Trophoblast cell (in vitro differentiated cells and primary cell): ENCODE measurements at regions not wholly inside any gene's neighbourhood (a gene's known extent, or its start where the extent isn't known, plus 50 kb on each side); places are given as distances from the start of the nearest gene placed in this dataset.
"Not testable (repeated sequence)": the region's sequence is repeated elsewhere in the genome, so short reads cannot be mapped to it uniquely, and the experiment has no call there.

ENCODE experiments used
- DNase-seq, 2 donors: peaks; one replicate each; pipeline ENCODE4 v3.0.0-alpha.2; 2016
- H2AFZ ChIP-seq: 2 replicates; pipeline ENCODE4 v1.6.1; 2013; ENCODE audit warnings: low read length, moderate library complexity, mild to moderate bottlenecking; ENCODE audit not compliant: insufficient read depth, poor library complexity
- H2AK5ac ChIP-seq: 2 replicates; pipeline ENCODE4 v1.6.1; 2013; ENCODE audit warnings: mild to moderate bottlenecking, low read length
- H2BK120ac ChIP-seq: 2 replicates; pipeline ENCODE4 v1.6.1; 2013; ENCODE audit warnings: low read length, mild to moderate bottlenecking, moderate library complexity; ENCODE audit not compliant: insufficient read depth, poor library complexity
- H2BK12ac ChIP-seq: 2 replicates; pipeline ENCODE4 v1.6.1; 2013; ENCODE audit warnings: mild to moderate bottlenecking, low read length, moderate library complexity
- H2BK5ac ChIP-seq: 2 replicates; pipeline ENCODE4 v1.6.1; 2013; ENCODE audit warnings: low read length, low read depth, moderate library complexity, mild to moderate bottlenecking; ENCODE audit not compliant: poor library complexity
- H3K14ac ChIP-seq: 2 replicates; pipeline ENCODE4 v1.6.1; 2013; ENCODE audit warnings: mild to moderate bottlenecking, low read length
- H3K18ac ChIP-seq: 2 replicates; pipeline ENCODE4 v1.6.1; 2013; ENCODE audit warnings: mild to moderate bottlenecking, low read length
- H3K23ac ChIP-seq: 2 replicates; pipeline ENCODE4 v1.6.1; 2013; ENCODE audit warnings: low read length
- H3K27ac ChIP-seq: 2 replicates; pipeline ENCODE4 v1.5.1; 2013; ENCODE audit warnings: low read depth, mild to moderate bottlenecking, inconsistent platforms, low read length, moderate library complexity
- H3K27me3 ChIP-seq: 2 replicates; pipeline ENCODE4 v1.6.1; 2013; ENCODE audit warnings: inconsistent platforms, mild to moderate bottlenecking, low read length, moderate library complexity; ENCODE audit not compliant: insufficient read depth
- H3K36me3 ChIP-seq, 2 experiments: 1 replicate in 1 of 2; 2 replicates in 1 of 2; pipeline ENCODE4 v1.6.1; 2013; ENCODE audit warnings: low read length in 2 of 2, mild to moderate bottlenecking in 2 of 2, moderate library complexity in 1 of 2; ENCODE audit not compliant: insufficient read depth in 2 of 2, control insufficient read depth in 1 of 2
- H3K4ac ChIP-seq: 2 replicates; pipeline ENCODE4 v1.6.1; 2013; ENCODE audit warnings: low read depth, mild to moderate bottlenecking, low read length, moderate library complexity
- H3K4me1 ChIP-seq, 2 experiments: 1 replicate in 1 of 2; 2 replicates in 1 of 2; pipeline ENCODE4 v1.6.1; 2013; ENCODE audit warnings: low read length in 2 of 2, mild to moderate bottlenecking in 2 of 2, moderate library complexity in 1 of 2; ENCODE audit not compliant: insufficient read depth in 2 of 2, control insufficient read depth in 1 of 2
- H3K4me2 ChIP-seq: 2 replicates; pipeline ENCODE4 v1.6.1; 2013; ENCODE audit warnings: inconsistent platforms, mild to moderate bottlenecking, low read length, moderate library complexity
- H3K4me3 ChIP-seq: 2 replicates; pipeline ENCODE4 v1.5.1; 2013; ENCODE audit warnings: mild to moderate bottlenecking, low read depth, low read length, inconsistent platforms
- H3K79me1 ChIP-seq: one replicate; pipeline ENCODE4 v1.6.1; 2013; ENCODE audit warnings: low read length
- H3K79me2 ChIP-seq: 2 replicates; pipeline ENCODE4 v1.6.1; 2013; ENCODE audit warnings: low read length, mild to moderate bottlenecking; ENCODE audit not compliant: control insufficient read depth, insufficient read depth, poor library complexity
- H3K9ac ChIP-seq: 2 replicates; pipeline ENCODE4 v1.6.1; 2013; ENCODE audit warnings: mild to moderate bottlenecking, low read length
- H3K9me3 ChIP-seq: 2 replicates; pipeline ENCODE4 v1.6.1; 2013; ENCODE audit warnings: low read depth, mild to moderate bottlenecking, control low read depth, inconsistent platforms, low read length; ENCODE audit not compliant: insufficient read depth
- H4K12ac ChIP-seq: 2 replicates; pipeline ENCODE4 v1.6.1; 2013; ENCODE audit warnings: low read depth, mild to moderate bottlenecking, low read length, moderate library complexity
- H4K8ac ChIP-seq: 2 replicates; pipeline ENCODE4 v1.6.1; 2013; ENCODE audit warnings: low read depth, mild to moderate bottlenecking, low read length, moderate library complexity
- H4K91ac ChIP-seq: one replicate; pipeline ENCODE4 v1.6.1; 2013; ENCODE audit warnings: low read depth, mild to moderate bottlenecking, low read length, moderate library complexity
- WGBS: extraction: QIAGEN DNeasy Blood & Tissue Kit; methylation state at CpG from one replicate; pipeline ENCODE4 v1.1.7; 2013; ENCODE audit warnings: missing lambda C conversion rate; ENCODE audit not compliant: insufficient read length, insufficient coverage; ENCODE audit errors: extremely low coverage; 5-methylcytosine and 5-hydroxymethylcytosine counted together

DNA sequence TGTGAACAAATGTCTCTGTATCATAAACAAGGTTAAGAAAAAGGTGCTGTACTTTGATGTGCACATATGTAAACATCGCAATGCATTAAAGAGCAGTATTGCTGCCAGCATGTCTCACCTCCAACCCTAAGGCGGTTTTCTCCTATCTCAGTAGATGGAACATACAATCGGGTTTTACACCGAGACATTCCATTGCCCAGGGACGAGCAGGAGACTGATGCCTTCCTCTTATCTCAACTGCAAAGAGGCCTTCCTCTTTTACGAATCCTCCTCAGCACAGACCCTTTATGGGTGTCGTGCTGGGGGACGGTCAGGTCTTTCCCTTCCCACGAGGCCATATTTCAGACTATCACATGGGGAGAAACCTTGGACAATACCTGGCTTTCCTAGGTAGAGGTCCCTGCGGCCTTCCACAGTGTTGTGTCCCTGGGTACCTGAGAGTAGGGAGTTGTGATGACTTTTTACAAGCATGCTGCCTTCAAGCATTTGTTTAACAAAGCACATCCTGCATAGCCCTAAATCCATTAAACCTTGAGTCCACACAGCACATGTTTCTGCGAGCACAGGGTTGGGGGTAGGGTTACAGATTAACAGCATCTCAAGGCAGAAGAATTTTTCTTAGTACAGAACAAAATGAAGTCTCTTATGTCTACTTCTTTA, 1411.2 kb downstream of the EFNA5 start:
- H3K23ac ChIP-seq, H3K4ac ChIP-seq, H3K9ac ChIP-seq, H3K79me2 ChIP-seq, H3K14ac ChIP-seq, H3K4me1 ChIP-seq, H3K9me3 ChIP-seq, H3K4me2 ChIP-seq, H2BK120ac ChIP-seq, H3K27me3 ChIP-seq, H2AFZ ChIP-seq, H3K4me3 ChIP-seq, H3K36me3 ChIP-seq, H2AK5ac ChIP-seq, H2BK5ac ChIP-seq, H3K79me1 ChIP-seq, H3K18ac ChIP-seq, H4K8ac ChIP-seq, H4K12ac ChIP-seq, H2BK12ac ChIP-seq: not testable (repeated sequence)
- no CpG with 5 or more reads among the region's 11 CpGs for WGBS
- DNase-seq = peak in 1 of 2 donors; percentile 31
- Histone ChIP-seq H3K27ac (peak overlapping the region; percentile 76), H4K91ac (peak overlapping the region; percentile 5)

DNA sequence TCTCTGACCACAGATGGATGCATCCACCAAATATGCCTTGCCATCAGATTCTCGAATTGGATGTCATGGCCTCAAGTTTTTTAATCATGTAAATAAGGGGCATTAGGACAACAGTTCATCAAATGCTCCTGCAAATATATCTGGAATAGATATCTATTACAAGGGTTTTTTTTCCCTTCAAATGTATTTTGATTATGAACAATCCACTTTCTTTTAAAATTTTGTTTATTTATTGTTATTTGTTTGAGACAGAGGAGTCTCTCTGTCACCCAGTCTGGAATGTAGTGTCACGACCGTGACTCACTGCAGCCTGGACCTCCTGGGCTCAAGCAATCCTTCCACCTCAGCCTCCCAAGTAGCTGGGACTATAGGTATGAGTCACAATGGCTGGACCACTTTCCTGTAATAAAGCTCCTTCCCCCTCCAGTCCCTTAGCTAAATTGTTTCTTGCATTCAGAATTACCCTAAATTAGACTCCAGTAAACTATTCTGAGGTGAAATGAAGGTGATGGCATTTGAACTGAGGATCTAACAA, 1412.1 kb downstream of the EFNA5 start:
- no peak overlapping the region for H2BK12ac ChIP-seq
- no peaks in the 10 kb centered on the region for H3K27me3 ChIP-seq
- no peak overlapping the region for H2BK120ac ChIP-seq
- no peak overlapping the region for H3K14ac ChIP-seq
- H3K4me1 ChIP-seq = peaks cover 0 to 3% of the 10 kb centered on the region in 2 experiments
- no peak overlapping the region for H4K12ac ChIP-seq
- H2AK5ac ChIP-seq = no peak overlapping the region
- H4K8ac ChIP-seq = no peak overlapping the region
- no peaks in the 10 kb centered on the region for H3K36me3 ChIP-seq
- no peak overlapping the region for H3K4ac ChIP-seq
- H3K23ac ChIP-seq = no peak overlapping the region
- peaks cover 2% of the 10 kb centered on the region for H3K9me3 ChIP-seq
- no peak overlapping the region for H3K9ac ChIP-seq
- peak overlapping the region; percentile 78 for H3K27ac ChIP-seq
- no peak overlapping the region for H3K18ac ChIP-seq
- no peak overlapping the region for H2AFZ ChIP-seq
- H2BK5ac ChIP-seq = peak overlapping the region; percentile 34
- no CpG with 5 or more reads among the region's 3 CpGs for WGBS
- H4K91ac ChIP-seq = no peak overlapping the region
- no peaks in the 10 kb centered on the region for H3K79me2 ChIP-seq
- peaks cover 2% of the 10 kb centered on the region for H3K79me1 ChIP-seq
- DNase-seq = peak; percentile 2 to 8
- H3K4me3 ChIP-seq = no peak overlapping the region
- no peak overlapping the region for H3K4me2 ChIP-seq

DNA sequence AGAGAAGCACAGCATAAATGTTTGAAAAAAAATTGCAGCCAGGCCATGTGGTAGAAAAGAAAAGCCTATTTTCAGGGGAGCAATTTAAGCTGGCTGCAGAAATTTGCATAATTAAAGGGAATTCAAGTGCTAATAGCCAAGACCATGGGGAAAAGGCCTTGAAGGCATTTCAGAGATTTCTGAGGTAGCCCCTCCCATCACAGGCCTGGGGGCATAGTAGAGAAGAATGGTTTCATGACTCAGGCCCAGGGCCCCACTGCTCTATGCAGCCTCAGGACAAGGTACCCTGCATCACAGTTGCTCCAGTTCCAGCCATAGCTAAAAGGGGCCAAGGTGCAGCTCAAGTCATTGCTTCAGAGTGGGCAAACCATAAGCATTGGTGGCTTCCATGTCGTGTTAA, 1416.0 kb downstream of the EFNA5 start:
- no peak overlapping the region for H3K14ac ChIP-seq
- no peaks in the 10 kb centered on the region for H3K79me2 ChIP-seq
- no peak overlapping the region for H2BK120ac ChIP-seq
- DNase-seq = no peak
- no peak overlapping the region for H3K4me3 ChIP-seq
- H3K27ac ChIP-seq = no peak overlapping the region
- no peaks in the 10 kb centered on the region for H3K36me3 ChIP-seq
- H3K9ac ChIP-seq = no peak overlapping the region
- H3K27me3 ChIP-seq = no peaks in the 10 kb centered on the region
- peaks cover 0 to 3% of the 10 kb centered on the region in 2 experiments for H3K4me1 ChIP-seq
- no peak overlapping the region for H2BK12ac ChIP-seq
- no peak overlapping the region for H4K8ac ChIP-seq
- no peak overlapping the region for H2AFZ ChIP-seq
- peaks cover 2% of the 10 kb centered on the region for H3K79me1 ChIP-seq
- H3K18ac ChIP-seq = no peak overlapping the region
- H3K4me2 ChIP-seq = no peak overlapping the region
- H2AK5ac ChIP-seq = no peak overlapping the region
- no CpG with 5 or more reads among the region's 1 CpG for WGBS
- no peak overlapping the region for H3K23ac ChIP-seq
- peaks cover 2% of the 10 kb centered on the region for H3K9me3 ChIP-seq
- no peak overlapping the region for H4K12ac ChIP-seq
- H2BK5ac ChIP-seq = no peak overlapping the region
- H3K4ac ChIP-seq = no peak overlapping the region
- H4K91ac ChIP-seq = no peak overlapping the region

DNA sequence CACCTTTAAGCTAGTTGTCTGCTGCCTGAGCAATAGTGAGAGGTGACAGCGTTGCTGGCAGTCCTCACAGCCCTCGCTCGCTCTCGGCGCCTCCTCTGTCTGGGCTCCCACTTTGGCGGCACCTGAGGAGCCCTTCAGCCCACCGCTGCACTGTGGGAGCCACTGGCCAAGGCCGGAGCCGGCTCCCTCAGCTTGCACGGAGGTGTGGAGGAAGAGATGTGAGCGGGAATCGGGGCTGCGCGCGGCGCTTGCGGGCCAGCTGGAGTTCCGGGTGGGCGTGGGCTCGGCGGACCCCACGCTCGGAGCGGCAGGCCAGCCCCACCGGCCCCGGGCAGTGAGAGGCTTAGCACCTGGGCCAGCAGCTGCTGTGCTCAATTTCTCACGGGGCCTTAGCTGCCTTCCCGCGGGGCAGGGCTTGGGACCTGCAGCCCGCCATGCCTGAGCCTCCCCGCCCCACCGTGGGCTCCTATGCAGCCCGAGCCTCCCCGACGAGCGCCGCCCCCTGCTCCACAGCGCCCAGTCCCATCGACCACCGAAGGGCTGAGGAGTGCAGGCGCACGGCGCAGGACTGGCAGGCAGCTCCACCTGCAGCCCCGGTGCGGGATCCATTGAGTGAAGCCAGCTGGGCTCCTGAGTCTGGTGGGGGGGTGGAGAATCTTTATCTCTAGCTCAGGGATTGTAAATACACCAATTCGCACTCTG, 1424.5 kb downstream of the EFNA5 start:
- H2AFZ ChIP-seq, H3K27me3 ChIP-seq, H4K8ac ChIP-seq, H3K4me3 ChIP-seq, H3K36me3 ChIP-seq, H4K12ac ChIP-seq, H2BK12ac ChIP-seq, H3K79me1 ChIP-seq, H3K9me3 ChIP-seq, H3K23ac ChIP-seq, DNase-seq, H2AK5ac ChIP-seq, H2BK5ac ChIP-seq, H3K4ac ChIP-seq, H3K18ac ChIP-seq, H3K4me2 ChIP-seq, H2BK120ac ChIP-seq, H3K14ac ChIP-seq, H3K27ac ChIP-seq, H4K91ac ChIP-seq, H3K9ac ChIP-seq, H3K4me1 ChIP-seq, H3K79me2 ChIP-seq: not testable (repeated sequence)
- WGBS = no CpG with 5 or more reads among the region's 46 CpGs
